Stimulated activated CD4-positive, alpha-beta T cell treated with anti-CD3 and anti-CD28 coated beads, Interleukin-12 subunit alpha, Interleukin-12 subunit beta, amount 100 ng/mL, for 48 hours (primary cell): ENCODE measurements at regions not wholly inside any gene's neighbourhood (a gene's known extent, or its start where the extent isn't known, plus 50 kb on each side); places are given as distances from the start of the nearest gene placed in this dataset.

Experiments
- DNase-seq, 3 donors: peaks; one replicate each; pipeline ENCODE4 v3.0.0-alpha.2; 2020; ENCODE audit warnings: low read depth in 2 of 3, low spot score in 1 of 3

- DNase-seq = no peak
Observed at GRCh38 chr3:124563376-124563775, 166.9 kb upstream of the UMPS start.

GRCh38 chr3:124565013-124565412, 165.2 kb upstream of the UMPS start:
- DNase-seq = peak in 2 of 3 donors; percentile 23 to 62

- DNase-seq = no peak
Observed at GRCh38 chr3:124565551-124565950, 164.7 kb upstream of the UMPS start.

GRCh38 chr3:124566701-124567100, 163.6 kb upstream of the UMPS start:
- no peak for DNase-seq

- DNase-seq = no peak
Observed at GRCh38 chr3:124567179-124567578, 163.1 kb upstream of the UMPS start.

GRCh38 chr3:124569761-124570160, 160.5 kb upstream of the UMPS start:
- no peak for DNase-seq

GRCh38 chr3:124570232-124570631, 160.0 kb upstream of the UMPS start:
- no peak for DNase-seq

- no peak for DNase-seq
Observed at GRCh38 chr3:124572851-124573405, 157.3 kb upstream of the UMPS start.

GRCh38 chr3:124574012-124574411, 156.2 kb upstream of the UMPS start:
- DNase-seq = no peak

GRCh38 chr3:124576565-124577493, 153.4 kb upstream of the UMPS start:
- DNase-seq = no peak

- no peak for DNase-seq
Observed at GRCh38 chr3:124577494-124578167, 152.6 kb upstream of the UMPS start.

GRCh38 chr3:124579641-124580040, 150.6 kb upstream of the UMPS start:
- DNase-seq = no peak

- DNase-seq = no peak
Observed at GRCh38 chr3:124582196-124582595, 148.1 kb upstream of the UMPS start.

- DNase-seq = no peak
Observed at GRCh38 chr3:124582621-124583395, 147.4 kb upstream of the UMPS start.

GRCh38 chr3:124584245-124584551, 146.1 kb upstream of the UMPS start:
- DNase-seq = no peak

- peak in 1 of 3 donors; percentile 25 for DNase-seq
Observed at GRCh38 chr3:124584552-124585391, 145.5 kb upstream of the UMPS start.

- DNase-seq = no peak
Observed at GRCh38 chr3:124586126-124587052, 143.9 kb upstream of the UMPS start.

- no peak for DNase-seq
Observed at GRCh38 chr3:124587053-124587408, 143.2 kb upstream of the UMPS start.

GRCh38 chr3:124588036-124588435, 142.2 kb upstream of the UMPS start:
- DNase-seq = no peak

GRCh38 chr3:124588794-124589193, 141.5 kb upstream of the UMPS start:
- DNase-seq = no peak
